ENCODE measurements at regions not wholly inside any gene's neighbourhood (a gene's known extent, or its start where the extent isn't known, plus 50 kb on each side); places are given as distances from the start of the nearest gene placed in this dataset.

DNA sequence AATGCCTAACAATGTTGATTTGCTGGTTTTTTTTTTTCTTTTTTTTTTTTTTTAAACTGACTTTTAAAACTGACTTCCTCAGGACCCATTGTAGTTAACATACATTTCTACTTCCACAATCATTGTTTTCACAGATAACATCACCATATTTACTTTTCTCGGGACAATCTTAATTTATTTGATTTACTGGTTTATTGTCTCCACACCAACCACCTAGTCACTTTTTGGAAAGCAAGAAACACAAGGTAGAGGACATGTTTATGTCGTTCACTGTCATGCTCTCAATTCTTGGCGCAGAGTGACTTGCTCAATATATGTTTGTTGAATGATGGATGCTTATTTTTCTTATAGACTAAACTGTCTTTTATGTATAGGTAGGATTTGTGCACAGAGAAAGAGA is 2280.7 kb downstream of the MAT2B start:
- DNase-seq, result no peak

DNA sequence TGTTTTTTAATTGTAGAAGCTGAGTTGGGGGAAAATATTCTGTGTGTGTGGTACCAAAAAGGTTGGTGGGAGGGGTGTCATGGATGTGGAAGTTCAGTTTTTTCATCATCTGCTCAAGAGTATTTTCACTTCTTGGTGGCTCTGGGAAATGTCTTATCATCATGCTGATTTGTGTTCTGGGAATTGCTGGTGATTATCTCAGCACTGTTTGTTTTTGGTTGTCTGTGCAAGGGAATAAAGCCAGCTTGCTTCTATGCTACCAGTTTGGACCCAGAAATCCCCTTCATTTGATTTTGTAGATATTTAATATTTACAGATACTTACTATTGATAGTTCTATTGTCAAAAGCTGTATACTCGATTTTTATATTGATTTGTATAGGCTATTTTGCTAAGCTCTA is 2289.7 kb downstream of the MAT2B start:
- no peak for DNase-seq

DNA sequence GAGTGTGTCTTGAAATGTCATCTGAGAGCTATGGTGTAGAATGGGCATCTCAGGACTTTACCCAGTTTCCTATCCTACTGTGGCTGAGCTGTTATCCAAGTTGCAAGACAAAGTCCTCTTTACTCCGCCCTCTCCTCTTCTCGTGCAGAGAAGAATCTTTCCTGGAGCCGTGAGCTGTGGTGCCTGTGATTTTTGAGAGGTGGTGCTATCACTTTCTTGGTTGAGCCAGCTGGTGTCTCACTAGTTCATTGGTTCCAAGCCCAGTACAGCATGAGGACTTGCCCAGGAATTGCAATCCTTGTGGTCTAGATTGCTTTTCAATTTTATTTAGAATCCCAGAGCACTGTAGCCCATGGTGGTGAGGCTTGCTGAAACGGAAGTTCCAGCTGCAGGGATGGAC is 2300.3 kb downstream of the MAT2B start:
- DNase-seq, result no peak

DNA sequence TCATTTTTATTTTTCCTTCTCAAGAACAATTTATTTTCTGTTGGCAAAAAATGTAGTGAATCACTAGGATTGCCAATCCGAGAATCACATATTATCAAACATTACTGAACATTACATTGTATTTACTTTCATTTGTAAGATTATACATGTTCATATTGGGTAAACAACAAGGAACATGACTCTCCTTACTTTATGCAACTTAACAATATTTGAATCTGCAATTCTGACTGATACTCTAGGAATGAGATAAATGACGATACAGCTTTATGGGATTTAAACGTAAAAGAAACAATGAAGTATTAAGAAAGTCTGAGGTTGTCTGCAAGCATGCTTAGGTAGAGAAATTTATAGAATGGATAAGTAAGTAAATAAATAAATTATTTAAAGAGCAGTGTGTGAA is 2302.9 kb downstream of the MAT2B start:
- DNase-seq, result no peak

DNA sequence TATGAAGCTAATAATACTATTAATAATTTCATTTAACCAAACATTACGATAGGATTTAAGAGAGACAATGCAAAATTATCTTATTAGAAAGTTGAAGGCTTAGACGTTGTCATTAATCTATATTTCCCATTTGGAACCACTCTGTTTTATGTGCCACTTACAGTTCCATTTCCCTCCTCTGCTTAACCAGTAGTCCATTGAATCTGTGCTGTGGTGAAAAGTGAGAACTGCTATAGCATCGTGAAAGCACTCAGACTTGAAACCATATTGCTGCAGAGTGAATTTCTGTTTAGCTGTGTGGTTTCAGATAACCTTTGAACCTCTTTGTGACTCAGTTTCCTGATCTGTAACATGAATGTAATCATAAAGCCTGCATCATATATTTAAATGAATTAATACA is 2304.5 kb downstream of the MAT2B start:
- no peak for DNase-seq

DNA sequence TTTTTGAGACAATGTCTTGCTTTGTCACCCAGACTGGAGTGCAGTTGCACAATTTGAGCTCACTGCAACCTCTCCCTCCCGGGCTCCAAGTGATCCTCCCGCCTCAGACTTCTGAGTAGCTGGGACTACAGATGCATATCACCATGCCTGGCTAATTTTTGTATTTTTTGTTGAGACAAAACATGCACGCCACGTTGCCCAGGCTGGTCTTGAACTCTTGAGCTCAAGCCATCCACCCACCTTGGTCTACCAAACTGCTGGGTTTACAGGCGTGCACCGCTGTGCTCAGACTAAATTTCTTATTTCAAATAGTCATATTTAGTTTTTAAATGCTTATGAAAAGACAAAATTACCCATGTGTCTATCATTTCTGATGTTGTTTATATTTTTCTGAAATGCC is 2324.1 kb downstream of the MAT2B start:
- DNase-seq, result no peak

DNA sequence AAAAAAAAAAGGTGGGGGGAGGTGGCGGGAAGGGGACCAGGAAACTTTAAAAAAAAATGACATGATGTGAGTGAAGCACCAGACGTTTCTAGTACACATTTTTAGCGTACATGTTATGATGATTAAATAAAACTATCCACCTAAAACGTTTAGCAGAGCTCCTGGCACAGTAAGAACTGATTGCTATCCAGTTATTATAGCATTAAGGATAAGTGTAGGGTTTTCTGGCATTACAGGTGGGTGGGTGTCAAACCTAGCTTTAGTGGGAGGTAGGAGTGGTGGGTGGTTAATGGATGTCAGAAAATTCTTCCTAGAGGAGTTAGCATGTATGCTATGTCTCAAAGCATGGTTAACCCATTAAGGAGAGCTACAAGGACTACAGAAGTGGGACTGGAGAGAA is 2329.5 kb downstream of the MAT2B start:
- no peak for DNase-seq

DNA sequence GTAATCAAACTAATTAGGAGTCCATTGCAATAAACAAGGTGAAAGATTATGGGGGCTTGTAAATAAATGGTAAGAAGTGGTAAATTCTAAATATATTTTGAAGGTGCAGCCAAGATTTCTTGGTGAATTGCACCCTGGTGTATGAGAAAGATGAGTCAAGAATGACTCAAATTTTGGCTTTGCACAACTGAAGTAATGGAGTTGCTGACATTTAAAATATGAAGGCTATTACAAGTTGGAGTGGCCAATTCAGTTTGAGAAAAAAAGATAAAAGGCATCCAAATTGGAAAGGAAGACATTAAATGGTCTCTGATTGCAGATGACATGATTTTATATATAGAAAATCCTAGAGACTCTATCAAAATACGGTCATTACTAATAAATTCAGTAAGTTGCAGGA is 2330.6 kb downstream of the MAT2B start:
- DNase-seq, result no peak

DNA sequence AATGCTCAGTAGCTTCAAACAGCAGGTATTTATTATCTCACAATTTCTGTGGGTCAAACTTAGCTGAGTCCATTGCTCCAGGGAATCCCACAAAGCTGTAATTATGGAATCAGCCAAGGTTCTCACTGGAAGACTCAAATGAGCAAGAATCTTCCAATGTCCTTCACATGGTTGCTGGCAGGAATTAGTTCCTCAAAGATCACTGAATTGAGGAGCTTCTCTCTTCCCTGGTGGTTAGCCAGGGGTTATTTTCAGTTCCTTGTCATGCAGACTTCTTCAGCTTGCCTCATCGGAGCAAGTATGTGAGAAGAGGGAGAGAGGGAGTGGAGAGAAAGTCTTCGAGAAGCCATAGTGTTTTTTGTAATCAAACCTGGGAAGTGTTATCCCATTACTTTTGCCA is 2331.9 kb downstream of the MAT2B start:
- no peak for DNase-seq

DNA sequence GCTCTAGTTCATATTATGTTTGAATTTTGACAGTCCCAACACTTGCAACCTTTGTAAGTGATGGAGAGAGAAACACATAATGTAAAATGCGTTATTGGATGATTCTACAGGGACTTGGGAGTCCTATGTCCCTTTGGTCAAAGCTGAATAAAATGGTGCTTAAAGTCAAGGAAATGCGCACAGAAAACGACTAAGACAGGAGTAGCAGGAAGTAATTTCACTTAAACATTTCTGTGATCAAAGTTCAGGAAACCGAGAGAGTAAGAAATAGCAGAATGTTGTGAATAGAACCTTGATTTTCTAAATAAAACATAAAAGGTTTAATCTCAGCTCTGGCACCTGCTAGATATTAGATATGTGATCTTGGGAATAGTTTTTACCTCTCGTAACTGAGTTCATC is 2339.2 kb downstream of the MAT2B start:
- DNase-seq, result no peak

DNA sequence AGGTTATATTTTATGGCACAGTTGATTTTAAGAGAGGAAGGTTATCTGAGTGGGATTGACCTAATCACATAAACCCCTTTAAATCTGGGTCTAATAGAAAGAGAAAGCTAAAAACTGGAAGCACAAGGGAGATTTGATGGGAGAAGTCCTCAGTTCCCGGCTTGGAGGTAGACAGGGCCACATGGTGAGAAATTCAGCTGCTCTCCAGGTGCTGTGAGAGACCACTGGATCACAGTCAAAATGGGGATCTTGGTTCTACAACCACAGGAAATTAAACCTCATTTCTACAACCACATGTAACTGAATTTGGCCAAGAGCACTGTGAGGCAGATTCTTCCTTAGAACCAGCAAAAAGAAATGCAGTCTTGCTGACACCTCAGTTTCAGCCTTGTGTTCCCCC is 2352.7 kb downstream of the MAT2B start:
- DNase-seq, result no peak

DNA sequence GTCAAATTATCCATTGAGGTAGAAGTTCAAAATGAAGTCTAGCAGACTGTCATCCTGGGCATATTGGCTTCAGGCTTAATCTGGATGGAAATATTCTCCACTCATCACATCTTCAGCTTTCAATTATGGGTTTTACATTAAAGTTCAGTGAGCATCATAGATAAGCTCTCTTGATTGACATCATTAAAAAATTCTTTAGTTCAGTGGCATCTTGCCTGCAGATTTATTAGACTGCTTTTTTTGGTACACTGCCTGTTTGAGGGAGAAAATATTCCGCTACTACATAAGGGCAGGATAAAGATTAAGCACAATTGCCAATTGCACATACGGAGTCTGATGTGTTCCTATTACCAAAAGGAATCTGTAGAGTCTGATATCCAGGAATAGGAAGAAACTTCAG is 2353.8 kb downstream of the MAT2B start:
- no peak for DNase-seq

DNA sequence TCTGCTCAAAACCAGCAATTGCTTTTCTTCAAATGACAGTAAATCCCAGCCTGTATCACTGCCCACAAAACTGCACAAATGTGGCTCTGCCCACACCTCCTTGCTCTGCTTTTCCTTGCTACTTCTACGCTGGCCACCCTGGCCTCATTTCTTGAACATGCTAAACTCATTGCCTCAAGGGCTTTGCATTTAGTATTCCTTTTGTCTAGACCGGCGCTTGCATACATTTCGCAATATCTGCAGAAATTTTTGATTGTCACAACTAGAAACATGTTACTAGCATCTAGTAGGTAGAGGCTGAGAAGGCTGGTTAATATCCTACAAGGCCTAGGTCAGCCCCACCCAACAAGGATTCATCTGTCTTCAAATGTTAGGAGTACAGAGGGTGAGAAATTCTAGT is 2357.8 kb downstream of the MAT2B start:
- no peak for DNase-seq

DNA sequence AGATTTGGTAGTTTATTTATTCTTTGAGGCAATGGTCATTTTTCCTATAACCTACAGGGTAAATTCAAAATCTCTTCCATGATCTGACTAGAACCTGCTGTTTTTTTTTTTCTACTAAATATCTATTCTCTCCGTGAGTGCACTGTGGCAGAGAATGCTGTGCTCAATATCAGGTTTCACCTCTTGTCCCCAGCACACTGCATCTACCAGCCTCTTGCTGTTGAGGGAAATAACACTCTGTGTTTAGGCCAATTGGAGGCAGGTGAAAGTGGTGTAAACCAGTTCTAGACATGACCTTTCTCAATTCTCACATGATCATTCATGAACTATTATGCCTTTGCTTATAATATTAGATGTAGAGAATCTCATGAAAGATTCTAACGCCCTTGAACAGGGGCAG is 2365.9 kb downstream of the MAT2B start:
- no peak for DNase-seq

DNA sequence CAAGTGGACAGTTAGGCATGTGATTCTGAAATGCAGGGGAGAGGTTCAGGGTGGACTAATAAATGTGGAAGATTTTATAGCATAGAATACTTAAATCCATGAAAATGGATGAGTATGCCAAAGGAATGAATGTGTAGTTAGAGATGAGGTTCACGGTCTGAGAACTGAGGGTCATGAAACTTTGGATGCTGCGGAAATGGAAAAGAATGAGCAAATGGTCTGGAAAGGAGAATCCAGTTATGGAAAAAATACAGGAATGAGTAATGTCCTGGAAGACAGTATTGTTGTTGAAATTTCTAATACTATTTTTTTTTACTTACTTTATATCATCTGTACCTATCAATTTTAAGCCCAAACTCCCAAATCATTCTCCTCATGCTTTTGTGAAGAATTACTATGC is 2369.4 kb downstream of the MAT2B start:
- DNase-seq, result no peak

DNA sequence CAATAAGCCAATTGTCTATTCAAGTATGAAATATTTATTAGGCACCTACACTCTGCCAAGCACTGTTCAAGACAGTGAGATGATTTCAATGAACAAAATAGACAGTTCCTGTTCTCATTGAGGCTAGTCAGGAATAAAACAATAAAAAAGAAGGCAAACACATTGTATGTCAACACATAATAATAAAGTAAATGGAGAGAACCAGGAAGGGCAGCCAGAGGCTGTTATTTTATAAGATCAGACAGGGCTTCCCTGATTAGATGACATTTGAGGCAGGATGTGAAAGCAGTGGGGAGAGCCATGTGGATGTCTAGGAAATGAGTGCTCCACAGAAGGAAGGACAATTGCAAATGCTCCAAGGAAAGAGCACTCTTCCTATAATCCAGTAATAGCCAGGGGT is 2371.1 kb downstream of the MAT2B start:
- DNase-seq, result no peak

DNA sequence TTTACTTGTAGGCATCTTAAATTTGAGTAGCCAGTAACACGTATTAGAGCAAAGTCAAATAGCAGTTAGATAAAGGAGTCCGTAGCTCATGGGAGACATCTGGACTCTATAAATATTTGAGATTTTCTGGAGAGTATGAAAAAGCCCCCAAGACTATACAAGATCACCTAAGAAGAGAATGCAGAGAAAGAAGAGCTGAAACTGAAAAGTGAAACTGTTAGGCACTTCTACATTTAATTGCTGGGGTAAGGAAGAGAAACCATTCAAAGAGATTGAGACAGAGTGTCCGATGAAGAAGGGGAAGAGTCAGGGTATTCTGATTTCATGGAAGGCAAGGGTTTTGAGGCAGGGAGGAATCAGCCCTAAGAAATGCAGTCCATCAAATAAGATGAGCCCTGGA is 2372.1 kb downstream of the MAT2B start:
- no peak for DNase-seq

DNA sequence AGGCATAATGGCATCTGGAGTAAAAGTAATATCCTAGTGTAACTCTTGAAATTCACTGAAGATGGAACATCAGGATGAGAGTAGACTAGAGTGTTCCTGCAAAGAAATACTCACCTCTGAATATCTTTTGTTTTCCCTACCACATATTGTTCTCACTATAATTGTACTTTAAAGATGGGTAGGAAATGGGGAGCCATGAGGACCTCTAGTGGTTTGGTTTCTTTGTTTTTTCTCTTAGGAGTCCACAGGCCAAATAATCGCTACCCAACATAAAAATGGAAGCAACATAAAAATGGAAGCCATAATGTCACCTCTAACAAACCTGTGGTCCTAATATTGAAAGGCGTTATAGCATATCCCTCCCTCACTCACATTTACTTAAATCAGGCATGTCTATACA is 2375.8 kb downstream of the MAT2B start:
- DNase-seq, result no peak

DNA sequence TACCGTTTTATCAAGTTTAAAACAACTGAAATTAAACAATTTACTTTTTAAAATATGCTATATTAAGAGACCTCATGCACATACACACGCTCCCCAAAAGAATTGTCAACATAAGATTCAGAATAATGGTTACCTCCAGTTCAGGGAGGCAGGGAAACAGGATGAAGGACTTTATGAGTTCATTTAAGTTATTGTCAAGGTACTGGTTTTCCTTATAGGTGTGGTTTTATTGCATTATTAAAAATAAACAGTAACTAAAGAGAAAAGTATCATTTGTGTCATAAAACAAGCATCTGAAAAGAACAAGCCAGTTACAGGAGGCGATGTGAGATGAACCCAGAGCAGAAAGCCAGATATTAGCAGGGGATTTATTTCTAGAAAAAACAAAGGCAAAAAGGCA is 2376.7 kb downstream of the MAT2B start:
- no peak for DNase-seq

DNA sequence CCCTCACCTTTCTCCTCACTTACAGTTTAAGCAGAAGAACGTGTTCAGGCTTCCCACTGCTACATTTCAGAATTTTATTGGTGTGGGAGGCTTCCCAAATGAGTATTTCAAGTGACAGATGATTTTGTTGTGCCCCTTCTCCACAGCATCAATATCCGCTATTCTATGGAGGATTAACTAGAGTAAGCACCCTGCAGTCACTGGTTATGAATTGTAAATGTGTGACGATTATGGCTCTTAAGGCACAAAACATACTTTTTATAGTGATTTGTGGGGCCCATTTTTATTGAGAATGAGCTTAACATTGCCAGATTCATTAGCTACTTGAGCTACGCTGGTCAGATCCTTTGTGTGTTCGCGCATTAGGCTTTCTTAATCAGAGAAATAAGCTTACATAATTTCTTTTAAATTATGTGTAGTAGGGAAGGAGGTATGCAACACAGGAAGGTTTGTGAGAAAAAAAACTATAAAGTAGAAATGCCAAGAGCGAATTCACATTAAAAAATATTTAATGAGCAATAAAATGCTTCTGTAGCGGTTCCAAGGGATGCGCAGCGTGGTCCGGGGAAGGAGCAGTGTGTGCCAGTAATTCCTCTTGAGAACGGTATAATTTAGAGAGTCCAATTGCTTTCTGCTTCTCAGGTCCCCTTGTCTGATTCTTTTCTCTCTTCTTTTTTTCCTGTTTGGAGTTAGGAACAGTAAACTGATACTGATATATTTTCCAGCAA is 2380.4 kb downstream of the MAT2B start:
- no peak for DNase-seq

DNA sequence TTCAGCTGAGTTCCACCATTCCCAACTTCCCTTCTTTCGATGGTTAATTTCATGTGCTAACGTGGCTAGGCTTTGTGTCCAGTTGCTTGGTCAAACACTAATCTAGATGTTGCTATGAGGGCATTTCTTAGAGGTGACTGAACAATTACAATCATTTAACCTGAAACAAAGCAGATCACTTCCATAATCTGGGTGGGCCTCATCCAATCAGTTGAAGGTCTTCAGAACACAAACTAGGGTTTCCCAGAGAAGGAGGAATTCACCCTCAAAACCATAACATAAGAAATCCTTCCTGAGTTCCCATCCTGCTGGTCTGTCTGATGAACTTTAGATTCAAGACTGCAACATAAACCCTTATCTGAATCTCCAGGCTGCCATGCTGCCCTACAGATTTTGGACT is 2381.7 kb downstream of the MAT2B start:
- DNase-seq, result no peak

DNA sequence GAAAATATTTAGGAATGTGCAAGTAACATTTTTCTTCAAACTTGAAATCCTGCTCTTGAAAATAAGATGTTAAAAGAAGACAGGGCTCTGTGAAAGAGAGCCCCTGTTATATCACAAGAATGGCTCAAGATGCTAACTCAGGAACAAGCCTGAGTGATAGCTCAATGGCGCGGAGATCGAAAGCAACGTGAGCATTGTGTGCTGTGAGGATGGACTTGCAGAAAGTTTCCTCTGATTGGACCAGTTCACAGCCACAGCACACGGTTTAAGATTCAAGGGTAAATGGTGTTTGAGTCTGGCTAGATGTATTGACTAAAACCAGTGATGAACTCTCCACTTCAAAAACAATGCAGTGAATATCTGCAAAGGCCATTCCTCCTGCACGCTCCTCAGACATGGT is 2387.0 kb downstream of the MAT2B start:
- no peak for DNase-seq

DNA sequence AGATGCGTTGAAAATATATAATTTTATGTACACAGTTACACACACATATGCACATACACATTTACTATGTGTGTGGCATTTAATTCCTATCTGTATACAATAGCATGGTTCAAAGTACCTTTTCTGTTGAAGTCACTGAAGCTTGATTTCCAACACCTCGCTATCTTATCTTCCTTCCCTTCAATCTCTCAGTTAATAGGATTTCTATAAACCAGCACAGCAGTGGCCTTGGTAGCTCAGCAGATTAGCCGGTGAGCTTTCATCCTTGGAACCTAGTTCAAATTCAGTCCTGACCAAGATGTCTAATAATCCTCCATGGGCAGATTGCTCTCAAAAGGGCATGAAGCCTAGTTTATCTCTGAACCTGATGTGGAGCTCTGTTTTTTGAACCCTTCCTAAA is 2389.5 kb downstream of the MAT2B start:
- no peak for DNase-seq

DNA sequence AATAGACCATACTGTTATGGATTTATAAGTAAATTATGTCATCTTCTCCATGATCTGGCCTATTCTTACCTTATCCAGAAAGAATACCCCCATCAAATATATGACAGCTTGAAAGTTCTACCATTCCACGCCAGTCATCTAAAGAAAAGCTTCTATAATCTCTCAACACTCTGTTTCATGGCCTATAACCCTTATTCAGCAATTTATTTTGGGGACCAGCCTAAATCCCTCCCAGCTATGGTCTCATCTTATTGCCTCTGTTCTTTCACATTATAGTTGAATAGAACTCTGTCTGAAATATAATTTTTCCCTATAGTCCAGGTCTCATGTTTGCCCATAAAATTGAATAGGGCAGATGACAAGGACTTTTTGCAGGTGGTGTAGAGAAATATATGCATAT is 2387.6 kb upstream of the WWC1 start:
- DNase-seq, result no peak

DNA sequence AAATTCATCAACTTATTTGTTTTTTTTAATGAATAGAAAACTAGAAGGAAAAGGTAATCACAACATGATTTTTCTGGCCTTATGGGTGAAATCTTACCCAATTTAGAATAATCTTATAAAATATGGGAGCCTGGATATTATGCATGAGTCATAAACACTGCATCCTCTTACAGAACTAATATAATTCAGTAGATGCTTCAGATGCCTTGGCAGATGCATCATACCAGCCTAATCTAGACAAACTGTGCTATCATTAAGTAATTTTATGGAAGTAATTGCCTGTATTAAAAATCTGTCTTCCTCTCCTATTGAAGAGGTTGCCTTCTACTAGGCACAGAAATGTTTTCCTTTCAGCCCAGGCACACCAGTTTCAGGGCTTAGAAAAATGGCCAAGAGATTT is 2384.6 kb upstream of the WWC1 start:
- no peak for DNase-seq

DNA sequence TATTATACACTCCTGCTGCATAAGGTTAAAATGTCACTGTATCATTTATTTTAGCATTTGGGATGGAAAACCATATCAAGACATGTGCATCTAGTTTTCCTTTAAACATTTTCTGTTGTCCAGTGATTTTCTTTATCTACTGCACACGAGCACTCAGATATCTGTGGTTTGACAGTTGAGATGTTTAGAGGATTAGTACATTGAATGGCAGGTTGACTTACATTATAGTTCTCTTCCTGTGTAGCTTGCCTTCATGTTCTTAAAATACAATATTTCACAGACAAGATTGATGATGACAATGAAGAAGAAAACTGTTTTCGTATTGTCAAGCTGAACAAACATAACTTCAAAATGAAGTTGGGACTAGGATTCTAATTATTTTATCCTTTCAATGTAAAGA is 2378.4 kb upstream of the WWC1 start:
- no peak for DNase-seq

Measured in NCI-H2029 treated with DMSO at 0.1 percent for 48 hours (cell line).